HuH-7.5 (cell line): ENCODE measurements at regions not wholly inside any gene's neighbourhood (a gene's known extent, or its start where the extent isn't known, plus 50 kb on each side); places are given as distances from the start of the nearest gene placed in this dataset.
A peak's percentile ranks its signal among the peaks of the same experiment; 100 is the strongest.

Experiments
- DNase-seq: peaks from one replicate; pipeline ENCODE4 v3.0.0; 2011; ENCODE audit warnings: low spot score

DNA sequence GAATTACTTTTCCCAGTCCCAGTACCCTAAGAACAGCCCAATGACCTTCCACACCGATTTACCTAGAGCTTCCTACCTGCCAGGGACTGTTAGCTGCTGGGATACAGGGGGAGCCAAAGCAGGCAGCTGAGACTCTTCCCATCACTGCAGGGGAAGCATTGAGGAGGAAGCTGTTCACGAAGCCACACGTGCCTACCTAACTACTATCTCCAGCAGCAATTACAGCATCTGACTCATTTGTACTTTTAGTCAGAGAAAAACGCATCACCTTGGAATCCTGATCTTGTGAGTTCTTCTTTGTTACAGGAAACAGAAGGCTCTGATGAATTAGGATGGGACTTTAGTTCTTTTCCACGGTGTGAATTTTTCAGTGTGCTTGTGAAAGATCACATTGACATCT lies 113.7 kb upstream of the DHX40 start:
- no peak for DNase-seq

- no peak for DNase-seq
Observed at GRCh38 chr17:59454633-59455105, 110.7 kb upstream of the DHX40 start.

GRCh38 chr17:59456428-59456827 lies 109.0 kb upstream of the DHX40 start:
- no peak for DNase-seq

DNA sequence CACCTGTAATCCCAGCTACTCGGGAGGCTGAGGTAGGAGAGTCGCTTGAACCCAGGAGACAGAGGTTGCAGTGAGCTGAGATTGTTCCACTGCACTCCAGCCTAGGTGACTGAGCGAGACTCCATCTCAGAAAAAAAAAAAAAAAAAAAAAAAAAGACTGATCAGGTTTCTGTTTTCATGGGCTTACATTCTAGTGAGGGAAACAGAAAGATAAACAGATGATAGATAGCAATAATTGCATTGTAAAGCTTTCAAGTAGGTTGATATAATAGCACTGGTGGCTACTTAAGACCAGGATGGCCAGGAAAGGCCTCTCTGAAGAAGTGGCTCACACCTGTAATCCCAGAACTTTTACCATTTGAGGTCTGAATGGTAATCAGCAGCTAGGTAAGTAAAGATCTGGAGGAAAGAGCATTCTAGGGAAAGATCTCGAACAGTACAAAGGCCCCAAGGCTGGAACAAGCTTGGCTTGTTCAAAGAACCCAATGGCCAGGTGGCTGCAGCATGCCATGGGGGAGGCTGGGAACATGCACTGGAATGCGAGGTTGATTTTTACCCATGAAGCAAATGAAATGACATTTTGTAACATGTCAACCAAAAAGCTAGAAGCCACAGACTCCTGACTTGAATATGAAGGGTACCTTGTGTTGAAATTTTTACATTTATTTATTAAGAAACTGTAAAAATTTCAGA lies 108.3 kb upstream of the DHX40 start:
- no peak for DNase-seq

GRCh38 chr17:59462385-59462784 lies 103.0 kb upstream of the DHX40 start:
- DNase-seq: no peak

- DNase-seq: no peak
Observed at GRCh38 chr17:59464246-59464645, 101.2 kb upstream of the DHX40 start.

DNA sequence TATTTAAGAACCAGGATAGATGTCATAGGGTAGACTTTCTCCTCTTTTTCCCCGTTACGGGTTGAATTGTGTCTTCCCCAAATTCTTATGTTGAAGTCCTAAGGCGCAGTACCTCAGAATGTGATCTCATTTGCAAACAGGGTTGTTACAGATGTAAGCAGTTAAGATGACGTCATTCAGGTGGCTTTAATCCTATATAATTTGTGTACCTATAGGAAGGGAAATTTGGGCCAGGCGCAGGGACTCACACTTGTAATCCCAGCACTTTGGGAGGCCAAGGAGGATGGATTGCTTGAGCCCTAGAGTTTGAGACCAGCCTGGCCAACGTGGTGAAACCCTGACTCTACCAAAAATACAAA lies 99.5 kb upstream of the DHX40 start:
- DNase-seq: no peak

DNA sequence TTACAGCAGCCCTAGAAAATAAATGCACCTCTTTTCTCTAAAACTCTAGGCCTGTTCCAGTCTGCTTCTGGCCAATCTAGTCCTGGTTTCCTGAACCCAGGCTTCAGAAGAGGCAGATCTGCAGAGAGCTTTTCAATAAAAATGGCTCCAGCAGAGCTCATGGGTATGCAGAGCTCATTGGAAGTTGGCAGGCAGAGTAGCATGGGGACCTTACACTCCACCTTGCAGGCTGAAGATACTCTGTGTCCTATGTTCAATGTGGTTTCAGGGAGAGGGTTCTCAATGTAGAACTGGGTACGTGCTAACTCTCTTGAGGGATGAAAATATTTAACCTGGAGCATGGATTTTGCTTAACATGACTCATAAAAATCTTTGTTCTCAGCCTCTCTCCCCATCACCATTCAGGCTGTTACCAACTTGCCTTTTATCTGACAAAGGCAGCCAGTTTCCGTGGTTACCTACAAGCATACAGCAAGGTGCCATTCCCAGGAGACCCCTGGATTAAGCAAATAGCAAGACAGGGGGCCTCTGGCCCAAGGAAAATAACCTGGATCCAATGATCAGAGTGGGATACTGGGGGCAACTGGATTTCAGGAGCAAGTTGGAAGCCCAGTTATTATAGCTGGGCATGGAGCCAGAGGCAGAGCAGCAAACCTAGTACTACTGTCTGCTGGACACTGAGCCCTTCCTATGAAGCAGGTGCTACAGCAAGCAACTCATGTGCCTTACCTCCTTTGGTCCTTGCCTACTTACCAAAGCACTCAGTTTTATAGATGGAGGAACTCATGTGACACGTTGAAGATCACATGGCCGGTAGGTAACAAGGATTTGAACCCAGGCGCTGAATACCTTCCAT lies 98.2 kb upstream of the DHX40 start:
- DNase-seq: no peak

- peak; percentile 57 for DNase-seq
Observed at GRCh38 chr17:59469786-59470485, 95.5 kb upstream of the DHX40 start.

DNA sequence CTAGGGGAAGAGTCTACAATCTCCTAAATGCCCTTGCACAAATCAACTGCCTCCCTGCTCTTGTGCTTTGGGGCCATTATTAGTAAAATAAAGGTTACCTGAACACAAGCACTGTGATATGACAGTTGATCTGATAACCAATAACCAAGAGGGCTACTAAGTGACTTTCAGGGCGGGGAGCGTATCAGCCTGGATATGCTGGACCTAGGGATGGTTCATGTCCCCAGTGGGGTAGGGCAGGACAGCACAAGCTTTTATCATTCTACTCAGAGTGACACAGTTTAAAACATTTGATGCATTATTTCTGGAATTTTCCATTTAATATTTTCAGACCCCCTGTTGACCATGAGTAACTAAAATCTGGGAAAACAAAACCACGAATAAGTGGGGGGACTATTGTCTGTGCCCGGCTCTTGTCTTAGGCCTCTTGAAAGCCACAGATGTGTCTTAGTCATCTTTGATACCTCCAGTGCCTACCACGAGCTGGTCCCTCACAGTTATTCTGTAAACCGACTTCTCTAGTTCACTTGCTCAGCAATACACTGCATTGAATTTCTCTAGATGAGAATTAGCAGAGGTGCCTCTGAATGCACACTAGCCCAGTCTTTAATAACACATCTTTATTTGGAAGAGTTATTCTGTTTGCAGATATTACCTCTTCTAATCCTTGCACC lies 94.6 kb upstream of the DHX40 start:
- no peak for DNase-seq

GRCh38 chr17:59476413-59476812 lies 89.0 kb upstream of the DHX40 start:
- DNase-seq: no peak

DNA sequence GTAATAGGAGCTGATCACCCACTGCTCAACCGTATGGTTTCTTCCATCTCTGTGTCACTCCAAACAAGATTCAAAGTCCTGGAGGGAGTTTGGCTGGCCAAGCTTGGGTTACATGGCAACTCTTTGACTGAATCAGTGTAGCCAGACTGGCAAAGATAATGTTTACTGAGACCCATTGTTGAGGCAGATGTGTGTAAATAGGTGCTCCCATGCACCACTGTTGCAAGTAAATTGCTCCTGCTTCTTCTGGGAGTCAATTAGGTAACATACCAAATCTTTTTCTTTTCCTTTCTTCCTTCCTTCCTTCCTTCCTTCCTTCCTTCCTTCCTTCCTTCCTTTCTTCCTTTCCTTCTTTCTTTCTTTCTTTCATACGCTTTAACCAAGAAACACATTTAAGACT lies 86.3 kb upstream of the DHX40 start:
- no peak for DNase-seq

- no peak for DNase-seq
Observed at GRCh38 chr17:59483860-59484259, 81.5 kb upstream of the DHX40 start.

GRCh38 chr17:59485015-59485414 lies 80.4 kb upstream of the DHX40 start:
- no peak for DNase-seq

GRCh38 chr17:59485946-59486345 lies 79.5 kb upstream of the DHX40 start:
- DNase-seq: no peak

- DNase-seq: no peak
Observed at GRCh38 chr17:59487161-59487873, 78.1 kb upstream of the DHX40 start.

GRCh38 chr17:59488805-59489204 lies 76.6 kb upstream of the DHX40 start:
- DNase-seq: no peak

GRCh38 chr17:59490216-59490615 lies 75.2 kb upstream of the DHX40 start:
- no peak for DNase-seq

DNA sequence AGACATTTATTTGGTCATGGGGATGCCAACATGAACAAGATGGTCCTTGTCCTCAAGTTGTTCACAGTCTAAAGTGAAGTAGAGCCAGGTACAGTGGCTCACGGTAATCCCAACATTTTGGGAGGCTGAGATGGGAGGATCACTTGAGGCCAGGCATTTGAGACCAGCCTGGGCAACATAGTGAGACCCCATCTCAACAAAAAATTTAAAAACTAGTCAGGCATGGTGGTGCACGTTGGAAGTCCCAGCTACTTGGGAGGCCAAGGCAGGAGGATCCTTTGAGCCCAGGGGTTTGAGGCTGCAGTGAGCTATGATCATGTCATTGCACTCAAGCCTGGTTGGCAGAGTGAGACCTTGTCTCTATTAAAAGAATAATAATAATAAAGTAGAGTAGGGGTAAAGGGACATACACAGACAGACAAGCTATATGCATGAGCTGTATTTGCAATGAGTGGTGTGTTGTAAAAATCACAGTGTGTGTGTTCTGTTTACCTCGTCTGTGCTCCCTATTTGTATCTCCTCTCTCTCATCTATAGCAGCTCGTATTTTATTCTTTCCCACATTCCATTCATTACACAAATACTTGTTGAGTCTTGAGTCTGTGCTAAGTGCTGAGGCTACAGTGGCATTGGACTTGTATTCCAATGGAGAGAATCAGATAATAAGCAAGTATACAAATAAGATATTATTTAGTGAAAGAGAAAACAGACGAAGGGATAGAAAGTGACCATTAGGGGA lies 73.9 kb upstream of the DHX40 start:
- no peak for DNase-seq

GRCh38 chr17:59492091-59492451 lies 73.3 kb upstream of the DHX40 start:
- peak; percentile 32 for DNase-seq

DNA sequence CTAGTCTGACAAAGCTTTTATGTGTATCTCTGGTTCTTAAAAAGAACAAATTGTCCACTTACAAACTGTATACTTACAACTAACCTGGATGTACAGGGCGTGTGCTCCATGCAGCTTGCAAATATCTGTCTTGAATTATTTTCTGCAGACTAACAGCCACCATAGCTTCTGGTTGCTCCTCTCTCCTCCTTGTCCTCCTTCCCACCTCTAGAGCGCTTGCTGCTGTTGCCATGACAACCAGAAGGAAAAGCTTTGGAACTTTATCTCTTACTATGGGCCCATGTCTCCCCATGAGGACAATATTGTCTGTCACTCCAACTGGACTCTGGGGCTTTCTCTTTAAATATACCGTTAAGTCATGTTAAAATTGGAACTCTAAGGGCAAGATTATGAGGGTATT lies 71.5 kb upstream of the DHX40 start:
- DNase-seq: no peak
